ENCODE measurements at regions not wholly inside any gene's neighbourhood (a gene's known extent, or its start where the extent isn't known, plus 50 kb on each side); places are given as distances from the start of the nearest gene placed in this dataset.

GRCh38 chr10:78391585-78391984 lies 357.9 kb downstream of the RPS24 start:
- Mint-ChIP-seq H3K4me3 (no peak overlapping the region), H3K36me3 (no peaks in the 10 kb centered on the region), H3K4me1 (no peaks in the 10 kb centered on the region), H3K9me3 (no peaks in the 10 kb centered on the region), H3K27ac (no peak overlapping the region), H3K27me3 (peaks cover 8 to 14% of the 10 kb centered on the region in 2 donors)
- Histone ChIP-seq H3K4me3 (ENCODE audit: low read length) (no peak overlapping the region), H3K9me3 (ENCODE audit: low read length) (no peaks in the 10 kb centered on the region), H3K4me1 (ENCODE audit: insufficient read depth, low read length) (no peaks in the 10 kb centered on the region), H3K36me3 (ENCODE audit: insufficient read depth, low read length) (no peaks in the 10 kb centered on the region), H3K27me3 (ENCODE audit: insufficient read depth, low read length, poor library complexity, severe bottlenecking) (no peaks in the 10 kb centered on the region), H3K27ac (ENCODE audit: low read depth, low read length) (no peak overlapping the region)
- DNase-seq: no peak
- ChIA-PET POLR2A (no interaction called here), CTCF (no interaction called here)

GRCh38 chr10:78392197-78392596 lies 358.5 kb downstream of the RPS24 start:
- Mint-ChIP-seq H3K4me1 (no peaks in the 10 kb centered on the region), H3K36me3 (no peaks in the 10 kb centered on the region), H3K9me3 (no peaks in the 10 kb centered on the region), H3K27me3 (peaks cover 8 to 12% of the 10 kb centered on the region in 2 donors), H3K4me3 (no peak overlapping the region), H3K27ac (no peak overlapping the region)
- POLR2A ChIA-PET: no interaction called here
- Histone ChIP-seq H3K4me3 (ENCODE audit: low read length) (no peak overlapping the region), H3K9me3 (ENCODE audit: low read length) (no peaks in the 10 kb centered on the region), H3K27me3 (ENCODE audit: insufficient read depth, low read length, poor library complexity, severe bottlenecking) (no peaks in the 10 kb centered on the region), H3K4me1 (ENCODE audit: insufficient read depth, low read length) (no peaks in the 10 kb centered on the region), H3K27ac (ENCODE audit: low read depth, low read length) (no peak overlapping the region), H3K36me3 (ENCODE audit: insufficient read depth, low read length) (no peaks in the 10 kb centered on the region)
- no peak for DNase-seq
- CTCF ChIA-PET: no interaction called here

- no peak overlapping the region for H3K27ac Mint-ChIP-seq
- H3K4me3 ChIP-seq (ENCODE audit: low read length): no peak overlapping the region
These were observed 359.4 kb downstream of the RPS24 start for GRCh38 chr10:78393094-78393493.

GRCh38 chr10:78394047-78394446 lies 360.4 kb downstream of the RPS24 start:
- Mint-ChIP-seq H3K27ac (no peak overlapping the region), H3K9me3 (no peaks in the 10 kb centered on the region), H3K36me3 (no peaks in the 10 kb centered on the region), H3K4me3 (no peak overlapping the region), H3K4me1 (no peaks in the 10 kb centered on the region), H3K27me3 (peaks cover 4 to 5% of the 10 kb centered on the region in 2 donors)
- Histone ChIP-seq H3K4me1 (ENCODE audit: insufficient read depth, low read length) (no peaks in the 10 kb centered on the region), H3K27ac (ENCODE audit: low read depth, low read length) (no peak overlapping the region), H3K36me3 (ENCODE audit: insufficient read depth, low read length) (no peaks in the 10 kb centered on the region), H3K4me3 (ENCODE audit: low read length) (no peak overlapping the region), H3K27me3 (ENCODE audit: insufficient read depth, low read length, poor library complexity, severe bottlenecking) (no peaks in the 10 kb centered on the region), H3K9me3 (ENCODE audit: low read length) (no peaks in the 10 kb centered on the region)
- no peak for DNase-seq
- POLR2A ChIA-PET: no interaction called here
- CTCF ChIA-PET: no interaction called here

More at GRCh38 chr10:78393094-78393493, 359.4 kb downstream of the RPS24 start:
- H3K9me3 Mint-ChIP-seq: no peaks in the 10 kb centered on the region
- no peaks in the 10 kb centered on the region for H3K4me1 Mint-ChIP-seq
- H3K4me3 Mint-ChIP-seq: no peak overlapping the region
- no peak overlapping the region for H3K27ac ChIP-seq (ENCODE audit: low read depth, low read length)
- no peak for DNase-seq
- H3K36me3 ChIP-seq (ENCODE audit: insufficient read depth, low read length): no peaks in the 10 kb centered on the region
- no peaks in the 10 kb centered on the region for H3K36me3 Mint-ChIP-seq
- H3K27me3 ChIP-seq (ENCODE audit: insufficient read depth, low read length, poor library complexity, severe bottlenecking): no peaks in the 10 kb centered on the region
- ChIA-PET POLR2A (no interaction called here), CTCF (no interaction called here)
- H3K9me3 ChIP-seq (ENCODE audit: low read length): no peaks in the 10 kb centered on the region
- H3K4me1 ChIP-seq (ENCODE audit: insufficient read depth, low read length): no peaks in the 10 kb centered on the region
- peaks cover 7 to 12% of the 10 kb centered on the region in 2 donors for H3K27me3 Mint-ChIP-seq

- H3K9me3 ChIP-seq (ENCODE audit: low read length): no peaks in the 10 kb centered on the region
- no peak overlapping the region for H3K4me3 ChIP-seq (ENCODE audit: low read length)
- Mint-ChIP-seq H3K4me1 (no peaks in the 10 kb centered on the region), H3K9me3 (no peaks in the 10 kb centered on the region), H3K4me3 (no peak overlapping the region), H3K27me3 (peaks cover under 1 to 4% of the 10 kb centered on the region in 2 donors), H3K36me3 (no peaks in the 10 kb centered on the region), H3K27ac (no peak overlapping the region)
- CTCF ChIA-PET: no interaction called here
- POLR2A ChIA-PET: no interaction called here
- H3K27me3 ChIP-seq (ENCODE audit: insufficient read depth, low read length, poor library complexity, severe bottlenecking): no peaks in the 10 kb centered on the region
- H3K27ac ChIP-seq (ENCODE audit: low read depth, low read length): no peak overlapping the region
- DNase-seq: no peak
- no peaks in the 10 kb centered on the region for H3K36me3 ChIP-seq (ENCODE audit: insufficient read depth, low read length)
- H3K4me1 ChIP-seq (ENCODE audit: insufficient read depth, low read length): no peaks in the 10 kb centered on the region
These were observed 361.5 kb downstream of the RPS24 start for GRCh38 chr10:78395162-78395561.

GRCh38 chr10:78396754-78397153 lies 363.1 kb downstream of the RPS24 start:
- no peaks in the 10 kb centered on the region for H3K4me1 ChIP-seq (ENCODE audit: insufficient read depth, low read length)
- no peaks in the 10 kb centered on the region for H3K27me3 ChIP-seq (ENCODE audit: insufficient read depth, low read length, poor library complexity, severe bottlenecking)
- Mint-ChIP-seq H3K9me3 (no peaks in the 10 kb centered on the region), H3K4me1 (no peaks in the 10 kb centered on the region), H3K4me3 (no peak overlapping the region), H3K27ac (no peak overlapping the region), H3K27me3 (peaks cover 4 to 5% of the 10 kb centered on the region in 2 donors), H3K36me3 (no peaks in the 10 kb centered on the region)
- no peak overlapping the region for H3K4me3 ChIP-seq (ENCODE audit: low read length)
- no peak for DNase-seq
- CTCF ChIA-PET: no interaction called here
- no peak overlapping the region for H3K27ac ChIP-seq (ENCODE audit: low read depth, low read length)
- H3K9me3 ChIP-seq (ENCODE audit: low read length): no peaks in the 10 kb centered on the region
- H3K36me3 ChIP-seq (ENCODE audit: insufficient read depth, low read length): no peaks in the 10 kb centered on the region
- POLR2A ChIA-PET: no interaction called here

GRCh38 chr10:78397786-78398185 lies 364.1 kb downstream of the RPS24 start:
- H3K36me3 Mint-ChIP-seq: no peaks in the 10 kb centered on the region
- H3K27me3 Mint-ChIP-seq: peaks cover 4 to 5% of the 10 kb centered on the region in 2 donors
- ChIA-PET POLR2A (no interaction called here), CTCF (no interaction called here)
- H3K27me3 ChIP-seq (ENCODE audit: insufficient read depth, low read length, poor library complexity, severe bottlenecking): no peaks in the 10 kb centered on the region
- H3K27ac Mint-ChIP-seq: peak overlapping the region in 1 of 8 donors; percentile 48
- no peaks in the 10 kb centered on the region for H3K4me1 ChIP-seq (ENCODE audit: insufficient read depth, low read length)
- no peak overlapping the region for H3K4me3 ChIP-seq (ENCODE audit: low read length)
- no peak for DNase-seq
- H3K4me1 Mint-ChIP-seq: no peaks in the 10 kb centered on the region
- H3K27ac ChIP-seq (ENCODE audit: low read depth, low read length): no peak overlapping the region
- no peaks in the 10 kb centered on the region for H3K9me3 ChIP-seq (ENCODE audit: low read length)
- no peaks in the 10 kb centered on the region for H3K9me3 Mint-ChIP-seq
- no peaks in the 10 kb centered on the region for H3K36me3 ChIP-seq (ENCODE audit: insufficient read depth, low read length)
- no peak overlapping the region for H3K4me3 Mint-ChIP-seq

GRCh38 chr10:78398382-78398781 lies 364.7 kb downstream of the RPS24 start:
- no peaks in the 10 kb centered on the region for H3K9me3 Mint-ChIP-seq
- ChIA-PET POLR2A (no interaction called here), CTCF (no interaction called here)
- H3K27ac ChIP-seq (ENCODE audit: low read depth, low read length): no peak overlapping the region
- no peak for DNase-seq
- no peaks in the 10 kb centered on the region for H3K4me1 Mint-ChIP-seq
- H3K27ac Mint-ChIP-seq: no peak overlapping the region
- no peak overlapping the region for H3K4me3 ChIP-seq (ENCODE audit: low read length)
- H3K36me3 ChIP-seq (ENCODE audit: insufficient read depth, low read length): no peaks in the 10 kb centered on the region
- H3K36me3 Mint-ChIP-seq: no peaks in the 10 kb centered on the region
- peaks cover 4 to 5% of the 10 kb centered on the region in 2 donors for H3K27me3 Mint-ChIP-seq
- H3K27me3 ChIP-seq (ENCODE audit: insufficient read depth, low read length, poor library complexity, severe bottlenecking): no peaks in the 10 kb centered on the region
- no peaks in the 10 kb centered on the region for H3K9me3 ChIP-seq (ENCODE audit: low read length)
- H3K4me1 ChIP-seq (ENCODE audit: insufficient read depth, low read length): no peaks in the 10 kb centered on the region
- no peak overlapping the region for H3K4me3 Mint-ChIP-seq

Measured in CD8-positive, alpha-beta memory T cell (primary cell).